GM19035 (cell line): ENCODE measurements at regions not wholly inside any gene's neighbourhood (a gene's known extent, or its start where the extent isn't known, plus 50 kb on each side); places are given as distances from the start of the nearest gene placed in this dataset.
"Not testable (repeated sequence)": the region's sequence is repeated elsewhere in the genome, so short reads cannot be mapped to it uniquely, and the experiment has no call there.

Experiments used
- ATAC-seq: cut with Tn5 transposase; IDR thresholded peaks from one replicate; pipeline ENCODE4 v1.9.1; 2021; ENCODE audit not compliant: unreplicated experiment

- ATAC-seq, result no peak
Observed at GRCh38 chr1:58206749-58207148, 339.8 kb downstream of the OMA1 start.

- ATAC-seq, result no peak
Observed at GRCh38 chr1:58204284-58204683, 342.2 kb downstream of the OMA1 start.

- ATAC-seq, result no peak
Observed at GRCh38 chr1:58201492-58202106, 344.9 kb downstream of the OMA1 start.

GRCh38 chr1:58200437-58200836, 346.1 kb downstream of the OMA1 start:
- ATAC-seq, result no peak

- ATAC-seq, result no peak
Observed at GRCh38 chr1:58197811-58198210, 348.7 kb downstream of the OMA1 start.

- ATAC-seq, result no peak
Observed at GRCh38 chr1:58190267-58190988, 356.1 kb downstream of the OMA1 start.

GRCh38 chr1:58189453-58189852, 357.1 kb downstream of the OMA1 start:
- ATAC-seq, result no peak

GRCh38 chr1:58183286-58183685, 363.2 kb downstream of the OMA1 start:
- ATAC-seq, result no peak

- no peak for ATAC-seq
Observed at GRCh38 chr1:58180537-58180936, 366.0 kb downstream of the OMA1 start.

GRCh38 chr1:58169160-58169559, 377.4 kb downstream of the OMA1 start:
- not testable (repeated sequence) for ATAC-seq

- not testable (repeated sequence) for ATAC-seq
Observed at GRCh38 chr1:58167131-58167530, 379.4 kb downstream of the OMA1 start.

- ATAC-seq, result no peak
Observed at GRCh38 chr1:58166417-58166816, 380.1 kb downstream of the OMA1 start.

- ATAC-seq, result no peak
Observed at GRCh38 chr1:58165073-58165472, 381.5 kb downstream of the OMA1 start.

- no peak for ATAC-seq
Observed at GRCh38 chr1:58162952-58163550, 383.5 kb downstream of the OMA1 start.

GRCh38 chr1:58159434-58159830, 387.1 kb downstream of the OMA1 start:
- no peak for ATAC-seq

GRCh38 chr1:58158506-58159433, 387.8 kb downstream of the OMA1 start:
- ATAC-seq, result no peak

GRCh38 chr1:58158016-58158415, 388.5 kb downstream of the OMA1 start:
- no peak for ATAC-seq

GRCh38 chr1:58157256-58157655, 389.3 kb downstream of the OMA1 start:
- ATAC-seq, result no peak

GRCh38 chr1:58156831-58157230, 389.7 kb downstream of the OMA1 start:
- no peak for ATAC-seq

- no peak for ATAC-seq
Observed at GRCh38 chr1:58156124-58156468, 390.4 kb downstream of the OMA1 start.

- ATAC-seq, result no peak
Observed at GRCh38 chr1:58155418-58156123, 391.0 kb downstream of the OMA1 start.
